ENCODE measurements at regions not wholly inside any gene's neighbourhood (a gene's known extent, or its start where the extent isn't known, plus 50 kb on each side); places are given as distances from the start of the nearest gene placed in this dataset.

GRCh38 chr7:79980376-79980775 is 154.3 kb upstream of the GNAI1 start:
- no peak for TF ChIP-seq CTCF (IDR thresholded peaks at IDR 0.05 in 4 of 5, conservative IDR thresholded peaks at IDR 0.05 in 1 of 5)
- no peak for TF ChIP-seq POLR2A (IDR thresholded peaks at IDR 0.05)

Data from gastrocnemius medialis (tissue), 4 donors.